ENCODE measurements at regions not wholly inside any gene's neighbourhood (a gene's known extent, or its start where the extent isn't known, plus 50 kb on each side); places are given as distances from the start of the nearest gene placed in this dataset.
"Not testable (repeated sequence)": the region's sequence is repeated elsewhere in the genome, so short reads cannot be mapped to it uniquely, and the experiment has no call there.

- DNase-seq: no peak
Measured at GRCh38 chr3:159047361-159047760, 245.5 kb downstream of the MFSD1 start.

- not testable (repeated sequence) for DNase-seq
Measured at GRCh38 chr3:159052494-159052893, 250.6 kb downstream of the MFSD1 start.

GRCh38 chr3:159057621-159058020 lies 255.8 kb downstream of the MFSD1 start:
- DNase-seq: no peak

- no peak for DNase-seq
Measured at GRCh38 chr3:159058859-159059258, 257.0 kb downstream of the MFSD1 start.

GRCh38 chr3:159059395-159059794 lies 257.5 kb downstream of the MFSD1 start:
- no peak for DNase-seq

GRCh38 chr3:159062734-159063410 lies 261.0 kb downstream of the MFSD1 start:
- DNase-seq: no peak

- no peak for DNase-seq
Measured at GRCh38 chr3:159069091-159069490, 267.2 kb downstream of the MFSD1 start, which contains the start of gene IQCJ. Gene IQCJ, plus strand, starts transcription at chr3:159069319.

- no peak for DNase-seq
Measured at GRCh38 chr3:159069866-159070425, 268.1 kb downstream of the MFSD1 start.

GRCh38 chr3:159074756-159075701 lies 273.2 kb downstream of the MFSD1 start:
- no peak for DNase-seq

- DNase-seq: no peak
Measured at GRCh38 chr3:159077860-159078259, 276.0 kb downstream of the MFSD1 start.

GRCh38 chr3:159080256-159080655 lies 278.4 kb downstream of the MFSD1 start:
- DNase-seq: no peak

- no peak for DNase-seq
Measured at GRCh38 chr3:159080821-159081220, 279.0 kb downstream of the MFSD1 start.

- no peak for DNase-seq
Measured at GRCh38 chr3:159082519-159082918, 280.7 kb downstream of the MFSD1 start.

GRCh38 chr3:159091936-159092335 lies 290.1 kb downstream of the MFSD1 start:
- DNase-seq: no peak

- no peak for DNase-seq
Measured at GRCh38 chr3:159102001-159102400, 300.1 kb downstream of the MFSD1 start.

GRCh38 chr3:159112724-159113123 lies 310.9 kb downstream of the MFSD1 start:
- DNase-seq: no peak

GRCh38 chr3:159113221-159113875 lies 311.5 kb downstream of the MFSD1 start:
- no peak for DNase-seq

GRCh38 chr3:159114582-159114981 lies 312.7 kb downstream of the MFSD1 start:
- DNase-seq: no peak

- DNase-seq: no peak
Measured at GRCh38 chr3:159123877-159124276, 322.0 kb downstream of the MFSD1 start.

GRCh38 chr3:159126261-159127020 lies 324.6 kb downstream of the MFSD1 start:
- DNase-seq: no peak

GRCh38 chr3:159127021-159127392 lies 325.2 kb downstream of the MFSD1 start:
- DNase-seq: no peak

GRCh38 chr3:159128628-159129027 lies 326.8 kb downstream of the MFSD1 start:
- no peak for DNase-seq

All from skin of body (tissue), 1 donor.